Tibial artery (tissue), 4 donors: ENCODE measurements at regions not wholly inside any gene's neighbourhood (a gene's known extent, or its start where the extent isn't known, plus 50 kb on each side); places are given as distances from the start of the nearest gene placed in this dataset.

ENCODE experiments used
- DNase-seq, 2 donors: peaks; one replicate each; pipeline ENCODE4 v3.0.0-alpha.2; 2019
- H3K27ac ChIP-seq, 2 donors: fragments of 200-600 bp; sonication (generic) in 1 of 2; 1 replicate in 1 of 2; 2 replicates in 1 of 2; pipeline ENCODE4 v1.5.1; 2018 to 2019; ENCODE audit warnings: mild to moderate bottlenecking in 1 of 2
- H3K27me3 ChIP-seq, 2 donors: fragments of 200-600 bp; sonication (generic) in 1 of 2; one replicate each; pipeline versions ENCODE4 v1.5.1 to v1.6.0; 2016 to 2019
- H3K36me3 ChIP-seq, 3 donors: fragments of 200-600 bp; sonication (generic) in 2 of 3; one replicate each; pipeline ENCODE4 v1.5.1; 2016 to 2019; ENCODE audit warnings: mild to moderate bottlenecking in 2 of 3
- H3K4me1 ChIP-seq, 4 donors: fragments of 200-600 bp; sonication (generic) in 2 of 4; 1 replicate in 3 of 4; 2 replicates in 1 of 4; pipeline ENCODE4 v1.5.1; 2016 to 2019
- H3K4me3 ChIP-seq, 2 donors: fragments of 200-600 bp; sonication (generic) in 1 of 2; 1 replicate in 1 of 2; 2 replicates in 1 of 2; pipeline ENCODE4 v1.5.1; 2018 to 2019; ENCODE audit warnings: mild to moderate bottlenecking in 2 of 2
- H3K9me3 ChIP-seq, 3 donors: fragments of 200-600 bp; sonication (generic) in 1 of 3; one replicate each; pipeline ENCODE4 v1.5.1; 2016 to 2019
- intact Hi-C: fragments of 100-400 bp; cut with DNase I; formaldehyde crosslinking; loops from one replicate; pipeline ENCODE4 v1.15.0; 2023; ENCODE audit warnings: low total_unique reads
- TF ChIP-seq, protein P1 (sequence below), 2 experiments: fragments of 200-600 bp in 1 of 2; fragments of 450-650 bp in 1 of 2; IDR thresholded peaks; one replicate each; pipeline ENCODE4 v1.5.1; 2017 to 2019; ENCODE audit warnings: antibody characterized with exemption in 2 of 2, mild to moderate bottlenecking in 1 of 2, moderate library complexity in 1 of 2

DNA sequence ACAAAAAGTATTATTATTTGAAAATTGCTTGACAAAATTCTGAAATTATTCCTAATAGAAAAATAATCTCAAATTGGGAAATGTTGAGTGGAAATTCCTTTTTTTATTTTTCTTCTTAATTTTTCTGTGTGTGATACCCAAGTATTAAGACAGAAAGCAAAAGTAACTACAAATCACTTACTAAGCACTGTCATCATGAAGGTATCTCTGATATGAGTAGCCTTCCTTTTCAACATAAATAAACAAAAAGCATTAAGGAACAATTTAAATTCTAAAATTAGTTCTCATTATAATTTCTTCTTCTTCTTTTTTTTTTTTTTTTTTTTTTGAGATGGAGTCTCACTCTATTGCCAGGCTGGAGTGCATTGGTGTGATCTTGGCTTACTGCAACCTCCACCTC is 174.2 kb upstream of the RBMS1 start:
- TF ChIP-seq, protein P1, sequence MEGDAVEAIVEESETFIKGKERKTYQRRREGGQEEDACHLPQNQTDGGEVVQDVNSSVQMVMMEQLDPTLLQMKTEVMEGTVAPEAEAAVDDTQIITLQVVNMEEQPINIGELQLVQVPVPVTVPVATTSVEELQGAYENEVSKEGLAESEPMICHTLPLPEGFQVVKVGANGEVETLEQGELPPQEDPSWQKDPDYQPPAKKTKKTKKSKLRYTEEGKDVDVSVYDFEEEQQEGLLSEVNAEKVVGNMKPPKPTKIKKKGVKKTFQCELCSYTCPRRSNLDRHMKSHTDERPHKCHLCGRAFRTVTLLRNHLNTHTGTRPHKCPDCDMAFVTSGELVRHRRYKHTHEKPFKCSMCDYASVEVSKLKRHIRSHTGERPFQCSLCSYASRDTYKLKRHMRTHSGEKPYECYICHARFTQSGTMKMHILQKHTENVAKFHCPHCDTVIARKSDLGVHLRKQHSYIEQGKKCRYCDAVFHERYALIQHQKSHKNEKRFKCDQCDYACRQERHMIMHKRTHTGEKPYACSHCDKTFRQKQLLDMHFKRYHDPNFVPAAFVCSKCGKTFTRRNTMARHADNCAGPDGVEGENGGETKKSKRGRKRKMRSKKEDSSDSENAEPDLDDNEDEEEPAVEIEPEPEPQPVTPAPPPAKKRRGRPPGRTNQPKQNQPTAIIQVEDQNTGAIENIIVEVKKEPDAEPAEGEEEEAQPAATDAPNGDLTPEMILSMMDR (IDR thresholded peaks at IDR 0.05) = no peak
- Histone ChIP-seq H3K27me3 (no peaks in the 10 kb centered on the region), H3K4me1 (peaks cover 0 to 25% (median 12%) of the 10 kb centered on the region in 4 donors), H3K27ac (peak overlapping the region; percentile 64 to 74), H3K4me3 (no peak overlapping the region), H3K9me3 (no peaks in the 10 kb centered on the region), H3K36me3 (no peaks in the 10 kb centered on the region)
- no peak for DNase-seq
- intact Hi-C loops = no loop called here

DNA sequence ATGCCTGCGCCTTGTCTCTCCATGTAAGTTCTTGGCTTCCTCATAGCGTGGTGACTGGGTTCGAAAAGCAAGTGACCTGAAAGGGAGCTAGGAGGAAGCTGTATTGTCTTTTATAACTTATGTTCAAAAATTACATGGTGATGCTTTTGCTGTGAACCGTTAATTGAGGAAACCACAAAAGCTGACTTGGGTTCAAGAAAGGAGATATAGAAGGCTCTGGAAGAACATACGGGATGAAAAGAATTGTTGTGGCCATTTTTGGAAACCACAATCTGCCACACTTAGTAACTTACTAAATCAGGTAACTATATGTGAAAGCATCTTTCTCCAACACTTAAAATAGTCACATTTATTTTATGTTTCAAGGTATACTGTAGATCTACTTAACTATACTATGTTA is 177.0 kb upstream of the RBMS1 start:
- no peaks in the 10 kb centered on the region for H3K27me3 ChIP-seq
- intact Hi-C loops = no loop called here
- no peak overlapping the region for H3K27ac ChIP-seq
- H3K4me1 ChIP-seq = peaks cover 0 to 24% (median 12%) of the 10 kb centered on the region in 4 donors
- no peaks in the 10 kb centered on the region for H3K36me3 ChIP-seq
- TF ChIP-seq, protein P1 (IDR thresholded peaks at IDR 0.05) = no peak
- no peak overlapping the region for H3K4me3 ChIP-seq
- no peaks in the 10 kb centered on the region for H3K9me3 ChIP-seq
- DNase-seq = no peak

DNA sequence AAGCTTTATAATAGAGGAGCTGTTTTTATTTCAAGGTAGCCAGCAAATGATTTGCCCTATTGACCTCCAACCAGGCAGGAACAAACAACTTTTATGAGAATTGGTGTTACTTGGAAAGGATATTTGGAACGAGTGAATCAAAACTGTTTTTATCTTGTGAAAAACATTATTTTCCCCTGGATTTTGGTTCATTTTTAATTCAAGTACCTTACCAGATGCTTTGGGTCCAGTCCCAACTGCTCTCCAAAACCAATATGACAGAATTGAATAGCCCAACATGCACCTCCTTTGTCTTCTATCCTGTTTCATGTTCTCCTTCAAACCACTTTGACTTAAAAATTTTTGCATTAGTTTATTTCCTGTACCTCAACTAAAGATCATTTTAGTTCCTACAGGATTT is 178.6 kb upstream of the RBMS1 start:
- intact Hi-C loops = no loop called here
- H3K36me3 ChIP-seq = no peaks in the 10 kb centered on the region
- peaks cover 0 to 11% (median 4%) of the 10 kb centered on the region in 4 donors for H3K4me1 ChIP-seq
- no peaks in the 10 kb centered on the region for H3K27me3 ChIP-seq
- H3K4me3 ChIP-seq = no peak overlapping the region
- H3K9me3 ChIP-seq = no peaks in the 10 kb centered on the region
- DNase-seq = no peak
- TF ChIP-seq, protein P1 (IDR thresholded peaks at IDR 0.05) = no peak
- H3K27ac ChIP-seq = no peak overlapping the region

DNA sequence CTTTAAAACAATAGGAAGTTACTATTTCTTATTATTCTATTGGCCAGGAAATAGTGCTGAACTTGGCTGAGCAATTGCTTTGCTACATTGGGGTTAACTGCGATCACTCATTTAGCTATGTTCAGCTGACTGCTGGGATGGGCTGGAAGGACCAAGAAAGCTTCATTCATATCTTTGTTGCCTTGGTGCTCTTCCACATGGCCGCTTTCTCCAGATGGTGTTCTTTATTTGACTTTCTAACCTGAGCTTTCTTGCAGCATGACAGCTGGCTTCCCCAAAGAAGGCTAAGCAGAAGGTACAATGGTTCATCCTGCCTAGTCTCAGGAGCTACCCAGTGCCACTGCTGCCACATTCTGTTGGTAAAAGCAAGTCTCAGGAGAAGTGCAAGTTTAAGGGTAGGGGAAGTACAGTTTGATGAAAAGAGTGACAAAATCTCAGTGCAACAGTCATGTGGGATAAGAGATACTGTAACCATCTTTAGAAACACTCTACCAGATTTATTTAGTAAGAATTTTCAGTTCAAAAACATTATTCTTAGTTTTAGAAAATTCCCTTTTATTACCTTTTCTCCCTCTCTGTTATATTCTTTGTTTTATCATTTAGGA is 180.6 kb upstream of the RBMS1 start:
- no peaks in the 10 kb centered on the region for H3K9me3 ChIP-seq
- DNase-seq = no peak
- no peaks in the 10 kb centered on the region for H3K36me3 ChIP-seq
- H3K4me1 ChIP-seq = peaks cover 0 to 5% (median 2%) of the 10 kb centered on the region in 4 donors
- TF ChIP-seq, protein P1 (IDR thresholded peaks at IDR 0.05) = no peak
- no peaks in the 10 kb centered on the region for H3K27me3 ChIP-seq
- H3K4me3 ChIP-seq = no peak overlapping the region
- H3K27ac ChIP-seq = no peak overlapping the region
- intact Hi-C loops = no loop called here

DNA sequence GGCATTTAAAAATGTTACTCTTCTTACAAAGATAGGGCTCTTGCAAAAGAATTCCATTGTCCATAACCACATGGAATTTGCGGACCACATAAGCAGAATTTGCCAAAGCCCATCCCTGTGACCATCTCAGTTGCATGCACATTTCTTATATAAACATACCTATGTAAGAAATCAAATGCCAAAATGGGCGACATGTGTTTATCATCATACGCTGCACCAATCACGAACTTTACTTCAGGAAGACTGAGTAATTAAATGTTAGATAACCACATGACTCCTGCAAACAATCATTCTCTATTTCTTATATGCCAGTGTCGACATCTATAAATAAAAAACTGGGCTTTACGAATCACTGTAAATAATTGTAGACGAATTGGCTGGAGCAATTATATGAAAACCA is 186.1 kb upstream of the RBMS1 start:
- TF ChIP-seq, protein P1 (IDR thresholded peaks at IDR 0.05) = no peak
- DNase-seq = no peak
- Histone ChIP-seq H3K27me3 (no peaks in the 10 kb centered on the region), H3K4me1 (no peaks in the 10 kb centered on the region), H3K4me3 (no peak overlapping the region), H3K36me3 (no peaks in the 10 kb centered on the region), H3K27ac (no peak overlapping the region), H3K9me3 (no peaks in the 10 kb centered on the region)
- intact Hi-C loops = no loop called here

DNA sequence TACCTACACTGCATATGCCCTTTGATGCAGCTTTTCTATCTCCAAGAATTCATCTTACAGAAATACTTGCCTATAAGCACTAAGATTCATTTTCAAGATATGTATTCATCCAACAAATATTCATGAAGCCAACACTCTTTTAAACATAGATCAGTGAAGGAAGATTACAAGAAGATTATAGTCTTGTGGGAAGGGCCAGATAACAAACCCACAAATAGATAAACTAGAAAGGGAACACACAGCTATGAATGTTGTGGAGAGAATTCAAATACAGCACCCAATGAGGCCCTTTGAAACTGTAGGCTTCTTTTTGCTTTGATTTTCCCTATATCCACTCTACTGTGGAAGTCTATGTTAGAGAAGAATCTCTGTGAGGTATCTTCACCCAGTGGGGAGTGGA is 186.7 kb upstream of the RBMS1 start:
- Histone ChIP-seq H3K27me3 (no peaks in the 10 kb centered on the region), H3K9me3 (no peaks in the 10 kb centered on the region), H3K4me3 (no peak overlapping the region), H3K36me3 (no peaks in the 10 kb centered on the region), H3K4me1 (no peaks in the 10 kb centered on the region), H3K27ac (no peak overlapping the region)
- intact Hi-C loops = no loop called here
- TF ChIP-seq, protein P1 (IDR thresholded peaks at IDR 0.05) = no peak
- DNase-seq = no peak
